Stimulated activated memory B cell treated with anti-CD40 and anti-IgM and Interleukin-4, amounts not matched to agents 10 μg/mL and 1 μg/mL and 100 μg/mL, for 72 hours (primary cell): ENCODE measurements at regions not wholly inside any gene's neighbourhood (a gene's known extent, or its start where the extent isn't known, plus 50 kb on each side); places are given as distances from the start of the nearest gene placed in this dataset.

Source experiments
- ATAC-seq: fragments of 150-1000 bp; cut with Tn5 transposase; 2 replicates; pipeline ENCODE4 v1.10.0; 2021
- H3K27ac Mint-ChIP-seq: one replicate; pipeline ENCODE4 v1.8.0; 2022; ENCODE audit warnings: mild to moderate bottlenecking, mixed read lengths
- H3K27me3 Mint-ChIP-seq: one replicate; pipeline ENCODE4 v1.8.0; 2022; ENCODE audit warnings: mixed read lengths
- H3K36me3 Mint-ChIP-seq: one replicate; pipeline ENCODE4 v1.8.0; 2022; ENCODE audit warnings: mixed read lengths
- H3K4me1 Mint-ChIP-seq: one replicate; pipeline ENCODE4 v1.8.0; 2022; ENCODE audit warnings: mixed read lengths
- H3K4me3 Mint-ChIP-seq: one replicate; pipeline ENCODE4 v1.8.0; 2022; ENCODE audit warnings: mild to moderate bottlenecking, moderate library complexity, mixed read lengths
- H3K9me3 Mint-ChIP-seq: one replicate; pipeline ENCODE4 v1.8.0; 2022; ENCODE audit warnings: mixed read lengths

DNA sequence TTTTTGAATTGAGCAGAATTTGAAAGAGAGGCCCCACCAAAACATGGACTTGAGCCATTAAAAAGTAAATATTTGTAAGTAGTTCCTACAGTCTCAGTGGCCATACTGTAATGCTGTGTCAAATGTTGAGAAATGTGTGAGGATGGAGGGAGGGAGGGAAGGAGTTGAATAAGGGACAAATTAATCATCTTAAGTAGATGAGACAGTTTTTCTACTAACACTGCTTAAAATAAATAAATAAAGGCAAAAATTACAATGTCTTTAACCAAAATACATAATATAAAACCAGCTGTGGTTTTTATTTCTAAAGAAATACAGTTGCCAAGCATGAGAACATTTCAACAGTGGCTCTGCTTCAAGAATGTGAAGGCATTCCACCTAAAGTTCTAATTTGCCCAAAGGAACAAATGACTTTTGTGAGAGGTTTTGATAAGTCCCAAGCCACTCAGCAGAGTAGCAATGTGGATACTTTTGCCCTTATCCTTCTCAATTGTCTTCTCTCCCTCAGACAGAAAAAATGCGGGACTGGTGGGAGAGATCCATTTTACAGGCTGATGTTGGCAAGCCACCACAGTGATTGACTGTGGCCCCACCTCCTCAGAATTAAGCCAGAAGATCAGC lies 427.0 kb upstream of the RARB start:
- no peak for ATAC-seq
- Mint-ChIP-seq H3K27ac (no peak overlapping the region), H3K4me3 (no peak overlapping the region), H3K36me3 (no peaks in the 10 kb centered on the region), H3K9me3 (no peaks in the 10 kb centered on the region), H3K4me1 (no peaks in the 10 kb centered on the region), H3K27me3 (no peaks in the 10 kb centered on the region)

DNA sequence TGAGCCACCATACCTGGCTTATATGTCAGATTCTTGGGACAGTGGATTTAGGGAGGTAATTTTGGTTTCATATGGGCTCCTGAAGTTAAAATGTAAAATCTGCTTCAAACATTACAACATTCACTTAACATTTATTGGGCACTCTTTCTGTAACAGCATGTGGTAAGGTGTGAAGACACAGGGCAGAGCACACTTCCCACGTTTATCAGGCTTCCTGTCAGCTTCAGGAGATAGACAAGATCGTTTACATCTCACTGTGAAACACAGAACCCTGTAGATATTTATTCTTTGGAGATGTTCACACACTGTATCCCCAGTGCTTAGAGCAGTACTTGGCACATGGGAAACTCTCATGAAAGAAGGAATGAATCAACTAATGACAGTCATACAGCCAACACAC lies 426.0 kb upstream of the RARB start:
- Mint-ChIP-seq H3K4me1 (no peaks in the 10 kb centered on the region), H3K9me3 (no peaks in the 10 kb centered on the region), H3K36me3 (no peaks in the 10 kb centered on the region), H3K27me3 (no peaks in the 10 kb centered on the region), H3K27ac (no peak overlapping the region), H3K4me3 (no peak overlapping the region)
- no peak for ATAC-seq

DNA sequence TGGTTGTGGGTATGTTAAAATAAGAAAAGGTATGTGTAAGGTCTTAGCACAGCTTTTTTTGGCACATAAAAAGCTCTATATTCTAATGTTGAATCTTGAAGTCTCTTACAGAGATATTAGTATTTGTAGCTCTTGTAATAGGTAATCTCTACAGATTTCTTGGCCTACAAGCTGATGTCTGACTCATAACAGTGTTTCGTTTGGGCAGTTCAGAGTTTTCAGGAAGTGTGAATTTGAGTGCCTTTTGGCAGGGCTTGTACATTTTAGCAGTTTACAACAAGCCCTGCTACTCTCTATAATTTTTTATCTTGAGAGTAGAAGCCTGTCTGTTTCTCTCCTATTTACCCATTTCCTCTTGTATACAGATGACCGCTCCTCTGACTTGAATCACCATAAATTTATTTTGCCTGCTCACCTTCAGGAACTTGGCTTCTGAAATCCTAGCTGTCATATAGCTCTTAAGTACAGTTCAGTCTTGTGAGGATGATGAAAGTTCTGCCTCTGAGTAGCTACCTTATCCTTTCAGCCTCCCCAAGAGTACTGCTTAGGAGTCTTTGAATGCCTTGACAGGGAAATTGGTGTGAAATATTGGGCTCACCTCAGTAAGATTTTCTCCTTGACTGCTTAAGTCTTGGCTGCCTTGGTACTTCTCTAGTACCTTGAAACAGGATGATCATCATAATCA lies 419.9 kb upstream of the RARB start:
- no peak for ATAC-seq
- H3K9me3 Mint-ChIP-seq: no peaks in the 10 kb centered on the region
- no peaks in the 10 kb centered on the region for H3K4me1 Mint-ChIP-seq
- no peaks in the 10 kb centered on the region for H3K36me3 Mint-ChIP-seq
- H3K4me3 Mint-ChIP-seq: no peak overlapping the region
- H3K27ac Mint-ChIP-seq: no peak overlapping the region
- no peaks in the 10 kb centered on the region for H3K27me3 Mint-ChIP-seq

DNA sequence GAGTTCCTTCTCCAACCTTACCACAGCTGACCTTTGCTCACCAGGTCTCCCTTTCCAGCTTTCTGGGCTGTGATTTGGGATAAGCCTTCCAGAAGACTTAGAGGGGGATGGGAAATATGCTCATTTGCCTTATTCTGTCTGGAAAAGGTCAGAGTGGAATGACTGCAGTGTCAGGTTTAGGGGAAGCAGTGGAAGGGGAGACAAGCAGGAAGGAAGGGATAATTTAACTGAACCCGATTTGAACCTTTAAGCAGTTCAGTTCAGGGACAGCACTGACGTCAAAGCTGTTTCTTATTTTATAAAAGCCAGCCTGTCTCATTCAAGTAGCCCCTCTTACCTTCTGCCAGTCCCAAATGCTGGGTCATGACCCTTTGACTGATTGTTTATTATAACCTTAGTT lies 418.4 kb upstream of the RARB start:
- Mint-ChIP-seq H3K4me3 (no peak overlapping the region), H3K9me3 (no peaks in the 10 kb centered on the region), H3K4me1 (no peaks in the 10 kb centered on the region), H3K27me3 (no peaks in the 10 kb centered on the region), H3K27ac (no peak overlapping the region), H3K36me3 (no peaks in the 10 kb centered on the region)
- no peak for ATAC-seq

DNA sequence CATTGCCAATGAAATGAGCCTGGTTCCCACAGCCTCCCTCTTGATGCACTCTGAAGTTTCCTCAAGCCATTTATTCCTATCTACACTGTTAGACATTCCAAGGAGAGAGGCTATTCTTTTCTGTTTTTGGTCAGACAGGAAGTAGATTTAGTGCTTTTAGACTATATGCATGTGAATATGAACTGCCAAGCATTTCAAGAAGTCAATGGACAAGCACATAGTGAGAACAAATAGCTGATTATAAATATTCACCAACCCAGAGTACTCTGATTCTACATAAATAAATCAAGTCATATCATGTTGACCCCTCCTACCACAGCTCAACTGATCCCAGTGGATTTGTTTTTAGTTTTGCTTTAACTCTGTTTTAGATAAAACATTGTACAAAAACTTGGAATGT lies 412.5 kb upstream of the RARB start:
- H3K27ac Mint-ChIP-seq: no peak overlapping the region
- H3K9me3 Mint-ChIP-seq: no peaks in the 10 kb centered on the region
- H3K4me3 Mint-ChIP-seq: no peak overlapping the region
- no peak for ATAC-seq
- H3K4me1 Mint-ChIP-seq: no peaks in the 10 kb centered on the region
- H3K27me3 Mint-ChIP-seq: no peaks in the 10 kb centered on the region
- no peaks in the 10 kb centered on the region for H3K36me3 Mint-ChIP-seq

DNA sequence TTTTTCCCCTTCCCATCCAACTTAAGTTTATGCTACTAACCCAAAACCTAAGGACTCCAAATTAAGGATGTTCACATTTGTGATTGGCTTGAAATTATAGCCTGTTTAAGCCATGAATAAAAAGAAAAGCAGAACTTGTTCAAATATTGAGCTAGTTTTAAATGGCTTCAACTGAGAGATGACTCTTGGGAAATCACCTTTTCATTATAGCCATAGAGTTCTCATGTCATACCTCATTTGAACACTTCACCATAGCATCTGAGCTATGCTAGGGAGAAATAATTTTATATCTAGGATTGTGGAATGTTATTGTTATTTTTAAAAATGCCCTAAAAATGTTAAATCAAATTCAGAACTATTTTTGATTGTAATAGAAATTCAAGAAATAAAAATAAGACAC lies 409.2 kb upstream of the RARB start:
- Mint-ChIP-seq H3K36me3 (no peaks in the 10 kb centered on the region), H3K27ac (no peak overlapping the region), H3K4me3 (no peak overlapping the region), H3K4me1 (no peaks in the 10 kb centered on the region), H3K9me3 (no peaks in the 10 kb centered on the region), H3K27me3 (no peaks in the 10 kb centered on the region)
- ATAC-seq: no peak

DNA sequence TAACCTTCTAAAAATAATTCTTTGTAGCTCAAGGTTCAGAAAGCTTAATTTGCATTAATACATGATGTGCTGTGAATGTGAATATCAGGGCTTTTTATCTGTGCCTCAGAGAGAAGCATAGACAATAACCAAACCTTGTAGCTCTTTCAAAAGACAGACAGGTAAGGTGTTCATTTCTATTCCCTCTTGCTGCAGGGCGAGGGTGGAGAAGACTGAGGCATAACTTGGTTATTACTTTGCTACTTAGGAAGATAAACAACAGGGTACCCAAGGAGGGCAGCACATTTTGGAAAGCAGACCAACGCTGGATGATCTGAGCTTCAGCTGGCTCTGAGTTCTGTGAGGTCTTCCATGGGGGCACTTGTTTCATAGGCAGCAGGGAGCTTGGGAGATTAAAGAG lies 408.6 kb upstream of the RARB start:
- no peak overlapping the region for H3K4me3 Mint-ChIP-seq
- H3K27ac Mint-ChIP-seq: no peak overlapping the region
- H3K36me3 Mint-ChIP-seq: no peaks in the 10 kb centered on the region
- no peaks in the 10 kb centered on the region for H3K27me3 Mint-ChIP-seq
- H3K4me1 Mint-ChIP-seq: no peaks in the 10 kb centered on the region
- no peak for ATAC-seq
- no peaks in the 10 kb centered on the region for H3K9me3 Mint-ChIP-seq

DNA sequence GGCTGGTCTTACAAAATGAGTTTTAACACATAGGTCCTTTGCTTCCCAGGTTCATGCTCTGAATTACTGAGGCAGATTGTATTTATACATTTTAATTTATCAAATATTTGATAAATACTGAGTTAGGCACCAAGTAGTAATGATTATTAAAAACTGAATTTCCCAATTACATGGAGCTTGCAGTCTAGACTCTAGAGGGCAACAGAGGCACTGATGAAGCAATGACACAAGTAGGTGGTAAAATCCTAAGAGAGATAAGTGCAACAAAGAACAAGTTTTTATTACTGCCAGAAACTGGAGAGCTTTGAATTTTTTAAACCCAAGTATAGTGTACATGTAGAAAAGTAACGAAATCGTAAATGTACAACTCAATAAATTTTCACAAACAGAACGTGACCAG lies 406.2 kb upstream of the RARB start:
- no peaks in the 10 kb centered on the region for H3K4me1 Mint-ChIP-seq
- H3K9me3 Mint-ChIP-seq: no peaks in the 10 kb centered on the region
- H3K4me3 Mint-ChIP-seq: no peak overlapping the region
- no peak overlapping the region for H3K27ac Mint-ChIP-seq
- H3K36me3 Mint-ChIP-seq: no peaks in the 10 kb centered on the region
- no peak for ATAC-seq
- H3K27me3 Mint-ChIP-seq: no peaks in the 10 kb centered on the region

DNA sequence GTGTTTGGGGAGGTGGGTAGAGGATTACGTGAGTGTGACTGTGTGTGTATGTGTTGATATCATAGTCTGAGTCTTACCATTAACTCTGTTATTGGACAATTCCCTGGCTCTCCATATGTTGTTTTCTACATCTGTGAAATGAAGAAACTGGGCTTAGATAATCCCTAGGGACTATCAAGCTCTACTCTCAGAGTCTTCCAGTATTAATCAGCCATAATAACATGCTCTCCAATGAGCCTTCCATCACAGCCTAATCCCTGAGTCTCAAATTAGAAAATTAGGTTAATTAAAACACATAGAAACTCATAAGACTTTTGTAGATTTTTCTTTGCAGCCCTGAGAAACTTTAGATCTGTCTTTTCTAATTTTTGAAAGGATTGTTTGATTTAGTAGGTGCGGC lies 404.2 kb upstream of the RARB start:
- Mint-ChIP-seq H3K4me1 (no peaks in the 10 kb centered on the region), H3K9me3 (no peaks in the 10 kb centered on the region), H3K4me3 (no peak overlapping the region), H3K27ac (no peak overlapping the region), H3K36me3 (no peaks in the 10 kb centered on the region), H3K27me3 (no peaks in the 10 kb centered on the region)
- no peak for ATAC-seq

DNA sequence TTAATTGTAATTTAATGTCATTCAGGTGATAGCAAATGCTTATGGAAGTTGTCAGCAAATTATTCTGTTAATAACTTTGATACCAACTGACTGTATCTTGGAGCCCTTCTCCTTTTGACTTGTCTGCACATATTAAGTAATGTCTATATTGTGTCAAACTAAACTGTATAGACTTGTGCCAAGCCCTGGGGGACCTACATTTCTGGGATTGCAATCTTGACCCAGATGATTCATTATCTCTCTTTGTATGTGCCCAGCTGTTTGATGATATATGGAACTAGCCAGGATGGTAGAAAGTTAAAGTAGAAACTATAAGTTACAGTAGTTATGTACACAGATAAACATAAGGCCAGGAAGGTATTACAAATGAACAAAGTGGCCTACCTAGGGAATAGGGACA lies 402.8 kb upstream of the RARB start:
- Mint-ChIP-seq H3K36me3 (no peaks in the 10 kb centered on the region), H3K4me1 (no peaks in the 10 kb centered on the region)

DNA sequence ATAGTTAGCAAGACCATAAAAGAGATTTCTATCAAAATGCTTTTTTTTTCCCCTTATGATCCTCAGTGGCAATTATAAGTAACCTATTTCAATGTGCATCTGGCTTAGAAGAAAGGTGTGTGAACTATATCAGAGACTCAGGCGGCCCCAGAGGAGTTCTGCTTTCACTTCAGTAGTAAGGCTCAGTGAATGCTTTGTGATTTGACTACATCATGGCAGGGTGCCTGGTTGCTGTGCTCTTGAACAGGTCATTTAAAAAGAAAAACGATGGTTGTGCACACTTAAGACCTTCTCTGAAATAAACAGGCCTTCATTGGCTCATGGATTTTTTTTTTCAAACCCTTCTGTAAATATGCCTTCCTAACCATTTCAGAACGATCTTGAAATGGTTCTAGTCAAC lies 400.4 kb upstream of the RARB start:
- Mint-ChIP-seq H3K27me3 (no peaks in the 10 kb centered on the region), H3K27ac (no peak overlapping the region), H3K4me1 (no peaks in the 10 kb centered on the region), H3K9me3 (no peaks in the 10 kb centered on the region), H3K4me3 (no peak overlapping the region), H3K36me3 (no peaks in the 10 kb centered on the region)
- no peak for ATAC-seq

More for the DNA sequence above, 402.8 kb upstream of the RARB start:
- Mint-ChIP-seq H3K4me3 (no peak overlapping the region), H3K27ac (no peak overlapping the region), H3K27me3 (no peaks in the 10 kb centered on the region), H3K9me3 (no peaks in the 10 kb centered on the region)
- no peak for ATAC-seq

DNA sequence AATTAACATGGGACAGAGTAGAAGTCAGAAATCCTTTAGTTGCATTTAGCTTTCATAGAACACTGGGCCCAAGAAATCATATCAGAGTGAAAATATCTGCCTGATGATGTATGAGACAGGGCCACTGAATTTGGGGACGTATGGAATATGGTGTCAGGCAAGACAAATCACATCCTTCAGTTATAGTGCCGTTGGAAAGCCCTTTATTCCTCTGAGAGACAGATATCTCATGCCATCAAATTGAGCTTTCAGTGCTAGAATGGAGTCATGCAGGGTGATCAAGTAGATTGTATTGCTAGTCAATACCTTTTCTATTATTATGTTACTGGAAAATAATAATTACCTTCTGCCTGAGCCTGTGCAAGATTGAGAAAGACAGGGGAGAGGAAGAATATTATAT lies 398.2 kb upstream of the RARB start:
- Mint-ChIP-seq H3K4me3 (no peak overlapping the region), H3K27me3 (no peaks in the 10 kb centered on the region), H3K36me3 (no peaks in the 10 kb centered on the region), H3K9me3 (no peaks in the 10 kb centered on the region), H3K27ac (no peak overlapping the region), H3K4me1 (no peaks in the 10 kb centered on the region)
- no peak for ATAC-seq

DNA sequence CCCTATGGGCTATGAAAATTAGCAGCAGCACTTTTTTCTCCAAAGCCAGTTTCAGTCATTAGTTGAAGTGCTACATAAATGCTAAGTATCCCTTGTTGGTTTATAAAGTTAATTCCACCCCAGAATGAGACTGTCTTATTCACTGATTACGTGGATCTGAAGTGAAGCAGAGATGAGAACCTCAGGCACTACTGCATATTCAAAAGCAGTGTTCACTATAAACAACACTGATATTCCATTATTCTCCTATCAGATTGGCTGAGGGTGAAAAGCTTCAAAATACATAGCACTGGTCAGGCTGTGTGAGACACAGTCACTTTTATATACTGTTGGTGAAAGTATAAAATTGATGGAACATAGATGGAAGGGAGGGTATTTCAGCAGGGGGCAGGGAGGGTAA lies 395.7 kb upstream of the RARB start:
- Mint-ChIP-seq H3K27ac (no peak overlapping the region), H3K36me3 (no peaks in the 10 kb centered on the region), H3K27me3 (no peaks in the 10 kb centered on the region), H3K9me3 (no peaks in the 10 kb centered on the region), H3K4me3 (no peak overlapping the region), H3K4me1 (no peaks in the 10 kb centered on the region)
- no peak for ATAC-seq

DNA sequence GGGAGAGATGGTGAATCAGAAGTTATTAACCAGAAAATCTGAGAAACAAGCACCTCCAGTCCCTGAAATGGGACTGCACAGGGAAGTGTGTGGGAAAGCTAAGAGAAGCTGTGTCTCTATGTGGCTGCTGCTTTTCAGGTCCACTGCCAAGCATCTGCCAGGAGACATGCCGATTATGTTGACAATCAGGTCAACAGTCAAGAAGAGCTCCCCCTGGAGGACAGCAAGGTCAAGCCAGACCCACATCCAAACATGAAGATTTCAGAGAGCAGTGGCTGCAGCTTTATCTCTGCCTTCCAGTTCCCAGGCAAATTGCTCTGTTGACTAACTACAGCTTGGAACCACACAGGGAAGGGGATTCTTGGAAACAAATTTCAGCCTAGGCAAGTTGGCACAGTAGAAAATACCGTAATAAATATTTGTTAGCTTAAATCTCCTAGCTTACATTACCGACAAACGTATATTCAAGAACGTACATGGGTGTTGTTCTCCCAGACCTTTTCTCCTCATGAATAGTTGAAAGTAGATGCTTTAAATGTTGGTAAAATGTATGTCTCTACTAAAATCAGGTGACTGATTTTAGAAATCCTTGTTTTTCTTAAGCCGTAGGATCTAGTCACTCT lies 394.5 kb upstream of the RARB start:
- H3K36me3 Mint-ChIP-seq: no peaks in the 10 kb centered on the region
- H3K4me1 Mint-ChIP-seq: no peaks in the 10 kb centered on the region
- no peak overlapping the region for H3K27ac Mint-ChIP-seq
- H3K9me3 Mint-ChIP-seq: no peaks in the 10 kb centered on the region
- no peak for ATAC-seq
- no peak overlapping the region for H3K4me3 Mint-ChIP-seq
- no peaks in the 10 kb centered on the region for H3K27me3 Mint-ChIP-seq

DNA sequence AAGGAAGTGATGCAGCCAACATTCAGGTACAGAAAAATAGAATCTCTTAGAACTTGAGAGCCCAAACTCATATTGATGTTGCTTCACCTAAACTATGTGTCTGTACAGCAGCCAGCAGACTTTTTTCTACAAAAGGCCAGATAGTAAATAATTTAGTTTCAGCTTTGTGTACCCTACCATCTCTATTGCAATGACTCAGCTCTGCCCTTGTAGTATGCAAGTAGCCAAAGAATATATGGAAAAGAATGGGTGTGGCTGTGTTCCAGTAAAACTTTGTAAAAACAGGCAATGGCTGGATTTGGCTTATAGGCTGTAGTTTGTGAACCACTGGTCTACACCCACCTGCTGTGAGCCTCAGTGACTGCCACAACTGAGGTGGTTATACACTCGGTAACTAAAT lies 392.5 kb upstream of the RARB start:
- H3K27ac Mint-ChIP-seq: no peak overlapping the region
- H3K27me3 Mint-ChIP-seq: no peaks in the 10 kb centered on the region
- no peak overlapping the region for H3K4me3 Mint-ChIP-seq
- H3K36me3 Mint-ChIP-seq: no peaks in the 10 kb centered on the region
- no peaks in the 10 kb centered on the region for H3K4me1 Mint-ChIP-seq
- no peak for ATAC-seq
- H3K9me3 Mint-ChIP-seq: peaks cover 3% of the 10 kb centered on the region

DNA sequence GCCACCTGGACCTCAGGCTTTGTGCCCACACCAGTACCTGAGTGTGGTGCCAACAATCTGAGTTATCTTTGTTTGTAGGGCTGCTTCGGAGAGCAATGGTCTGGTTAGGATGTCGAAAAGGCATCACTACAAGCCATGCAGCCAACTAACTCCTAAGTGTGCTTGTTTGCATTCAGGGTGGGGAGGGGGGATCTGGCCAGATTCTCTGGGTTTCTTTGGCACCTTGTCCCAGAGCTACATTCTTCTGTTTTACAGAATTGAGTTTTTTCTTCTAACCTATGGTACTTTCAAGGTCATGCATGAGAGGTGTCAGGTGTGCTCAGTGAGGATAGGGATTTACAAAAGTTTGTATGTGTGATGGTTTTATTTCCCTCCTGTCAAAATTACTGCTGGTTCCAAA lies 391.4 kb upstream of the RARB start:
- ATAC-seq: no peak
- Mint-ChIP-seq H3K27ac (no peak overlapping the region), H3K27me3 (no peaks in the 10 kb centered on the region), H3K4me1 (no peaks in the 10 kb centered on the region), H3K9me3 (peaks cover 3% of the 10 kb centered on the region), H3K36me3 (no peaks in the 10 kb centered on the region), H3K4me3 (no peak overlapping the region)
